ENCODE measurements at regions not wholly inside any gene's neighbourhood (a gene's known extent, or its start where the extent isn't known, plus 50 kb on each side); places are given as distances from the start of the nearest gene placed in this dataset.
"Not testable (repeated sequence)": the region's sequence is repeated elsewhere in the genome, so short reads cannot be mapped to it uniquely, and the experiment has no call there.

GRCh38 chr6:85069577-85069976, 305.2 kb upstream of the TBX18 start:
- DNase-seq, result no peak

- no peak for DNase-seq
Measured at GRCh38 chr6:85068221-85068620, 303.8 kb upstream of the TBX18 start.

GRCh38 chr6:85066266-85066665, 301.9 kb upstream of the TBX18 start:
- DNase-seq, result no peak

- DNase-seq, result no peak
Measured at GRCh38 chr6:85065831-85066230, 301.4 kb upstream of the TBX18 start.

- no peak for DNase-seq
Measured at GRCh38 chr6:85063611-85064010, 299.2 kb upstream of the TBX18 start.

GRCh38 chr6:85062884-85063283, 298.5 kb upstream of the TBX18 start:
- no peak for DNase-seq

GRCh38 chr6:85058806-85059205, 294.4 kb upstream of the TBX18 start:
- DNase-seq, result no peak

- no peak for DNase-seq
Measured at GRCh38 chr6:85050149-85050548, 285.8 kb upstream of the TBX18 start.

- no peak for DNase-seq
Measured at GRCh38 chr6:85049282-85049681, 284.9 kb upstream of the TBX18 start.

GRCh38 chr6:85047818-85048217, 283.4 kb upstream of the TBX18 start:
- DNase-seq, result no peak

GRCh38 chr6:85045767-85046166, 281.4 kb upstream of the TBX18 start:
- not testable (repeated sequence) for DNase-seq

- no peak for DNase-seq
Measured at GRCh38 chr6:85044361-85044760, 280.0 kb upstream of the TBX18 start.

GRCh38 chr6:85041376-85041775, 277.0 kb upstream of the TBX18 start:
- DNase-seq, result no peak

GRCh38 chr6:85037221-85037620, 272.8 kb upstream of the TBX18 start:
- no peak for DNase-seq

- no peak for DNase-seq
Measured at GRCh38 chr6:85035766-85036165, 271.4 kb upstream of the TBX18 start.

GRCh38 chr6:85033547-85033946, 269.1 kb upstream of the TBX18 start:
- no peak for DNase-seq

GRCh38 chr6:85026021-85026420, 261.6 kb upstream of the TBX18 start:
- no peak for DNase-seq

GRCh38 chr6:85023721-85024120, 259.3 kb upstream of the TBX18 start:
- DNase-seq, result no peak

GRCh38 chr6:85017352-85017751, 253.0 kb upstream of the TBX18 start:
- no peak for DNase-seq

GRCh38 chr6:85016726-85017125, 252.3 kb upstream of the TBX18 start:
- DNase-seq, result no peak

GRCh38 chr6:85015396-85015990, 251.1 kb upstream of the TBX18 start:
- no peak for DNase-seq

GRCh38 chr6:85010865-85011264, 246.5 kb upstream of the TBX18 start:
- no peak for DNase-seq

- no peak for DNase-seq
Measured at GRCh38 chr6:85008296-85009009, 244.1 kb upstream of the TBX18 start.

- no peak for DNase-seq
Measured at GRCh38 chr6:85006362-85006761, 242.0 kb upstream of the TBX18 start.

GRCh38 chr6:85005494-85005893, 241.1 kb upstream of the TBX18 start:
- DNase-seq, result no peak

All from NCI-H1436 treated with DMSO at 0.1 percent for 48 hours (cell line).